ENCODE measurements at regions not wholly inside any gene's neighbourhood (a gene's known extent, or its start where the extent isn't known, plus 50 kb on each side); places are given as distances from the start of the nearest gene placed in this dataset.
"Not testable (repeated sequence)": the region's sequence is repeated elsewhere in the genome, so short reads cannot be mapped to it uniquely, and the experiment has no call there.

- not testable (repeated sequence) for H3K9ac ChIP-seq (ENCODE audit: low read length); H3K23ac ChIP-seq (ENCODE audit: low read length); H3K4me1 ChIP-seq (ENCODE audit: control insufficient read depth, low read depth, low read length); H3K27ac ChIP-seq (ENCODE audit: low read depth, low read length); H2BK15ac ChIP-seq (replicated peaks; ENCODE audit: low read depth); H3K4me3 ChIP-seq (ENCODE audit: low read length); H4K5ac ChIP-seq (ENCODE audit: low read length); H3K79me2 ChIP-seq (ENCODE audit: control insufficient read depth, insufficient read depth, low read length); H3K4me2 ChIP-seq (ENCODE audit: low read length); H2BK5ac ChIP-seq (ENCODE audit: low read length); H3K79me1 ChIP-seq (ENCODE audit: low read length); H3K4ac ChIP-seq (ENCODE audit: low read depth, low read length); H2BK120ac ChIP-seq (ENCODE audit: low read depth, low read length); H3K27me3 ChIP-seq (ENCODE audit: insufficient read depth, low read length, poor library complexity); H3K36me3 ChIP-seq (ENCODE audit: control insufficient read depth, insufficient read depth, low read length); H3K56ac ChIP-seq (ENCODE audit: low read length); DNase-seq; H2AK5ac ChIP-seq (ENCODE audit: low read length); H4K8ac ChIP-seq (ENCODE audit: low read depth, low read length); H3K18ac ChIP-seq (ENCODE audit: low read length)
- WGBS (ENCODE audit: extremely low coverage, insufficient coverage, low lambda C conversion rate) = no CpG with 5 or more reads among the region's 8 CpGs
Measured at GRCh38 chr6:58011954-58012600, 694.6 kb downstream of the PRIM2 start.

- H3K4me3 ChIP-seq (ENCODE audit: low read length); H4K5ac ChIP-seq (ENCODE audit: low read length); H2BK120ac ChIP-seq (ENCODE audit: low read depth, low read length); H4K8ac ChIP-seq (ENCODE audit: low read depth, low read length); H3K9ac ChIP-seq (ENCODE audit: low read length); H3K27ac ChIP-seq (ENCODE audit: low read depth, low read length); H3K18ac ChIP-seq (ENCODE audit: low read length); DNase-seq; H3K4me1 ChIP-seq (ENCODE audit: control insufficient read depth, low read depth, low read length); H3K27me3 ChIP-seq (ENCODE audit: insufficient read depth, low read length, poor library complexity); H3K79me1 ChIP-seq (ENCODE audit: low read length); H3K23ac ChIP-seq (ENCODE audit: low read length); H2BK15ac ChIP-seq (replicated peaks; ENCODE audit: low read depth); H3K36me3 ChIP-seq (ENCODE audit: control insufficient read depth, insufficient read depth, low read length); H2AK5ac ChIP-seq (ENCODE audit: low read length); H3K4ac ChIP-seq (ENCODE audit: low read depth, low read length); H3K79me2 ChIP-seq (ENCODE audit: control insufficient read depth, insufficient read depth, low read length); H3K4me2 ChIP-seq (ENCODE audit: low read length); H3K56ac ChIP-seq (ENCODE audit: low read length); H2BK5ac ChIP-seq (ENCODE audit: low read length): not testable (repeated sequence)
- no CpG with 5 or more reads among the region's 4 CpGs for WGBS (ENCODE audit: extremely low coverage, insufficient coverage, low lambda C conversion rate)
Measured at GRCh38 chr6:58016614-58017013, 699.2 kb downstream of the PRIM2 start.

- H3K79me2 ChIP-seq (ENCODE audit: control insufficient read depth, insufficient read depth, low read length); H3K27me3 ChIP-seq (ENCODE audit: insufficient read depth, low read length, poor library complexity); H2BK15ac ChIP-seq (replicated peaks; ENCODE audit: low read depth); H4K5ac ChIP-seq (ENCODE audit: low read length); H3K27ac ChIP-seq (ENCODE audit: low read depth, low read length); H3K79me1 ChIP-seq (ENCODE audit: low read length); H3K4me2 ChIP-seq (ENCODE audit: low read length); H3K9ac ChIP-seq (ENCODE audit: low read length); H3K36me3 ChIP-seq (ENCODE audit: control insufficient read depth, insufficient read depth, low read length); H4K8ac ChIP-seq (ENCODE audit: low read depth, low read length); H3K4me1 ChIP-seq (ENCODE audit: control insufficient read depth, low read depth, low read length); H3K18ac ChIP-seq (ENCODE audit: low read length); H2BK120ac ChIP-seq (ENCODE audit: low read depth, low read length); H3K4me3 ChIP-seq (ENCODE audit: low read length); DNase-seq; H2BK5ac ChIP-seq (ENCODE audit: low read length); H3K56ac ChIP-seq (ENCODE audit: low read length); H3K23ac ChIP-seq (ENCODE audit: low read length); H3K4ac ChIP-seq (ENCODE audit: low read depth, low read length); H2AK5ac ChIP-seq (ENCODE audit: low read length): not testable (repeated sequence)
- WGBS (ENCODE audit: extremely low coverage, insufficient coverage, low lambda C conversion rate) = no CpG with 5 or more reads among the region's 5 CpGs
Measured at GRCh38 chr6:58028188-58028587, 710.8 kb downstream of the PRIM2 start.

- H4K5ac ChIP-seq (ENCODE audit: low read length); H3K18ac ChIP-seq (ENCODE audit: low read length); H2BK5ac ChIP-seq (ENCODE audit: low read length); H3K79me2 ChIP-seq (ENCODE audit: control insufficient read depth, insufficient read depth, low read length); DNase-seq; H3K27me3 ChIP-seq (ENCODE audit: insufficient read depth, low read length, poor library complexity); H3K4me2 ChIP-seq (ENCODE audit: low read length); H3K4me3 ChIP-seq (ENCODE audit: low read length); H3K4me1 ChIP-seq (ENCODE audit: control insufficient read depth, low read depth, low read length); H4K8ac ChIP-seq (ENCODE audit: low read depth, low read length); H3K4ac ChIP-seq (ENCODE audit: low read depth, low read length); H3K23ac ChIP-seq (ENCODE audit: low read length); H3K9ac ChIP-seq (ENCODE audit: low read length); H2BK15ac ChIP-seq (replicated peaks; ENCODE audit: low read depth); H3K36me3 ChIP-seq (ENCODE audit: control insufficient read depth, insufficient read depth, low read length); H2AK5ac ChIP-seq (ENCODE audit: low read length); H2BK120ac ChIP-seq (ENCODE audit: low read depth, low read length); H3K27ac ChIP-seq (ENCODE audit: low read depth, low read length); H3K56ac ChIP-seq (ENCODE audit: low read length); H3K79me1 ChIP-seq (ENCODE audit: low read length): not testable (repeated sequence)
- WGBS (ENCODE audit: extremely low coverage, insufficient coverage, low lambda C conversion rate) = no CpG with 5 or more reads among the region's 11 CpGs
Measured at GRCh38 chr6:58038213-58038612, 720.8 kb downstream of the PRIM2 start.

- H4K8ac ChIP-seq (ENCODE audit: low read depth, low read length); H3K27ac ChIP-seq (ENCODE audit: low read depth, low read length); H2BK120ac ChIP-seq (ENCODE audit: low read depth, low read length); H3K4me3 ChIP-seq (ENCODE audit: low read length); H3K18ac ChIP-seq (ENCODE audit: low read length); H3K79me1 ChIP-seq (ENCODE audit: low read length); H3K36me3 ChIP-seq (ENCODE audit: control insufficient read depth, insufficient read depth, low read length); H3K56ac ChIP-seq (ENCODE audit: low read length); H3K4me2 ChIP-seq (ENCODE audit: low read length); H3K79me2 ChIP-seq (ENCODE audit: control insufficient read depth, insufficient read depth, low read length); H3K27me3 ChIP-seq (ENCODE audit: insufficient read depth, low read length, poor library complexity); H2BK15ac ChIP-seq (replicated peaks; ENCODE audit: low read depth); H2AK5ac ChIP-seq (ENCODE audit: low read length); DNase-seq; H3K4me1 ChIP-seq (ENCODE audit: control insufficient read depth, low read depth, low read length); H3K9ac ChIP-seq (ENCODE audit: low read length); H3K23ac ChIP-seq (ENCODE audit: low read length); H2BK5ac ChIP-seq (ENCODE audit: low read length); H4K5ac ChIP-seq (ENCODE audit: low read length); H3K4ac ChIP-seq (ENCODE audit: low read depth, low read length): not testable (repeated sequence)
- WGBS (ENCODE audit: extremely low coverage, insufficient coverage, low lambda C conversion rate) = no CpG with 5 or more reads among the region's 1 CpG
Measured at GRCh38 chr6:58046584-58046983, 729.2 kb downstream of the PRIM2 start.

GRCh38 chr6:58047389-58047788 lies 730.0 kb downstream of the PRIM2 start:
- not testable (repeated sequence) for H4K5ac ChIP-seq (ENCODE audit: low read length); H3K79me1 ChIP-seq (ENCODE audit: low read length); H3K36me3 ChIP-seq (ENCODE audit: control insufficient read depth, insufficient read depth, low read length); DNase-seq; H2BK120ac ChIP-seq (ENCODE audit: low read depth, low read length); H3K56ac ChIP-seq (ENCODE audit: low read length); H2BK5ac ChIP-seq (ENCODE audit: low read length); H3K79me2 ChIP-seq (ENCODE audit: control insufficient read depth, insufficient read depth, low read length); H2BK15ac ChIP-seq (replicated peaks; ENCODE audit: low read depth); H3K4me2 ChIP-seq (ENCODE audit: low read length); H3K18ac ChIP-seq (ENCODE audit: low read length); H4K8ac ChIP-seq (ENCODE audit: low read depth, low read length); H3K4me1 ChIP-seq (ENCODE audit: control insufficient read depth, low read depth, low read length); H3K27me3 ChIP-seq (ENCODE audit: insufficient read depth, low read length, poor library complexity); H3K23ac ChIP-seq (ENCODE audit: low read length); H3K4me3 ChIP-seq (ENCODE audit: low read length); H3K4ac ChIP-seq (ENCODE audit: low read depth, low read length); H3K27ac ChIP-seq (ENCODE audit: low read depth, low read length); H2AK5ac ChIP-seq (ENCODE audit: low read length); H3K9ac ChIP-seq (ENCODE audit: low read length)
- WGBS (ENCODE audit: extremely low coverage, insufficient coverage, low lambda C conversion rate) = no CpG with 5 or more reads among the region's 3 CpGs
